Sigmoid colon (tissue), 4 donors: ENCODE measurements at regions not wholly inside any gene's neighbourhood (a gene's known extent, or its start where the extent isn't known, plus 50 kb on each side); places are given as distances from the start of the nearest gene placed in this dataset.

Experiments
- POLR2A ChIP-seq, 2 donors: fragments of 450-650 bp; IDR thresholded peaks; one replicate each; pipeline ENCODE4 v1.6.1; 2016; ENCODE audit warnings: antibody characterized with exemption in 2 of 2, mild to moderate bottlenecking in 2 of 2, moderate library complexity in 2 of 2
- POLR2AphosphoS5 ChIP-seq, 4 donors: sonication (generic); formaldehyde crosslinking; IDR thresholded peaks; one replicate each; pipeline ENCODE4 v1.6.1; 2017; ENCODE audit warnings: antibody characterized with exemption in 4 of 4
- TF ChIP-seq, protein P1 (sequence below), 4 experiments: fragments of 450-650 bp in 3 of 4; fragments of 200-600 bp in 1 of 4; IDR thresholded peaks; one replicate each; pipeline ENCODE4 v1.5.1; 2016 to 2019; ENCODE audit warnings: antibody characterized with exemption in 4 of 4, mild to moderate bottlenecking in 3 of 4, moderate library complexity in 2 of 4

DNA sequence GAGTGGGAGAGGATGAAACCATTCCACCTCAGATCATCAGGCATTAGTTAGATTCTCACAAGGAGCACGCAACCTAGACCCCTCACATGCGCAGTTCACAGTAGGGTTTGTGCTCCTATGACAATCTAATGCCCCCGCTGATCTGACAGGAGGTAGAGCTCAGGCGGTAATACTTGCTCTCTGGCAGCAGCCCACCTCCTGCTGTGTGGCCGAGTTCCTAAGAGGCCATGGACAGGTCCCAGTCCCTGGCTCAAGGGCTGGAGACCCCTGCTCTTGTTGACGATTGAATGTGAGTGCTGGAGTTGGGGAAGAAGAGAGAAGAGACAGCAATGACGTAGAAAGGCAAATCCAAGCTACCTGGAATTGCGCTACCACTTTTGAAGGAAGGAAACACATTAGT, 267.2 kb downstream of the TFEC start:
- TF ChIP-seq POLR2A (IDR thresholded peaks at IDR 0.05), result no peak
- TF ChIP-seq, protein P1, sequence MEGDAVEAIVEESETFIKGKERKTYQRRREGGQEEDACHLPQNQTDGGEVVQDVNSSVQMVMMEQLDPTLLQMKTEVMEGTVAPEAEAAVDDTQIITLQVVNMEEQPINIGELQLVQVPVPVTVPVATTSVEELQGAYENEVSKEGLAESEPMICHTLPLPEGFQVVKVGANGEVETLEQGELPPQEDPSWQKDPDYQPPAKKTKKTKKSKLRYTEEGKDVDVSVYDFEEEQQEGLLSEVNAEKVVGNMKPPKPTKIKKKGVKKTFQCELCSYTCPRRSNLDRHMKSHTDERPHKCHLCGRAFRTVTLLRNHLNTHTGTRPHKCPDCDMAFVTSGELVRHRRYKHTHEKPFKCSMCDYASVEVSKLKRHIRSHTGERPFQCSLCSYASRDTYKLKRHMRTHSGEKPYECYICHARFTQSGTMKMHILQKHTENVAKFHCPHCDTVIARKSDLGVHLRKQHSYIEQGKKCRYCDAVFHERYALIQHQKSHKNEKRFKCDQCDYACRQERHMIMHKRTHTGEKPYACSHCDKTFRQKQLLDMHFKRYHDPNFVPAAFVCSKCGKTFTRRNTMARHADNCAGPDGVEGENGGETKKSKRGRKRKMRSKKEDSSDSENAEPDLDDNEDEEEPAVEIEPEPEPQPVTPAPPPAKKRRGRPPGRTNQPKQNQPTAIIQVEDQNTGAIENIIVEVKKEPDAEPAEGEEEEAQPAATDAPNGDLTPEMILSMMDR (IDR thresholded peaks at IDR 0.05), result no peak
- no peak for TF ChIP-seq POLR2AphosphoS5 (IDR thresholded peaks at IDR 0.05)
